Activated CD4-positive, alpha-beta T cell treated with anti-CD3 and anti-CD28 coated beads for 36 hours (primary cell): ENCODE measurements at regions not wholly inside any gene's neighbourhood (a gene's known extent, or its start where the extent isn't known, plus 50 kb on each side); places are given as distances from the start of the nearest gene placed in this dataset.
"Not testable (repeated sequence)": the region's sequence is repeated elsewhere in the genome, so short reads cannot be mapped to it uniquely, and the experiment has no call there.

Source experiments
- ATAC-seq: fragments of 200-7000 bp; cut with Tn5 transposase; one replicate; pipeline ENCODE4 v1.10.0; 2021; ENCODE audit warnings: mild to moderate bottlenecking, moderate library complexity
- CTCF ChIA-PET: fragments of 350-600 bp; sonication (Branson Sonifier 250); formaldehyde crosslinking; loops from one replicate; lab custom pipeline; 2021; ENCODE audit warnings: antibody characterized with exemption; lab: Charles Lee
- POLR2A ChIA-PET: fragments of 350-600 bp; sonication (Branson Sonifier 250); formaldehyde crosslinking; loops from one replicate; lab custom pipeline; 2021; ENCODE audit warnings: antibody characterized with exemption, inconsistent platforms; lab: Charles Lee
- DNase-seq: peaks from one replicate; pipeline ENCODE4 v3.0.0-alpha.2; 2020
- H3K27ac Mint-ChIP-seq: one replicate; pipeline ENCODE4 v1.8.0; 2021; ENCODE audit warnings: mixed read lengths
- H3K27me3 Mint-ChIP-seq: one replicate; pipeline ENCODE4 v1.8.0; 2021; ENCODE audit warnings: mixed read lengths
- H3K36me3 Mint-ChIP-seq: one replicate; pipeline ENCODE4 v1.8.0; 2021; ENCODE audit warnings: low read depth, mixed read lengths
- H3K4me1 Mint-ChIP-seq: one replicate; pipeline ENCODE4 v1.8.0; 2021; ENCODE audit warnings: mixed read lengths
- H3K4me3 Mint-ChIP-seq: one replicate; pipeline ENCODE4 v1.8.0; 2021; ENCODE audit warnings: mild to moderate bottlenecking, moderate library complexity, mixed read lengths
- H3K9me3 Mint-ChIP-seq: one replicate; pipeline ENCODE4 v1.8.0; 2021; ENCODE audit warnings: low read depth, mixed read lengths
- intact Hi-C, 2 experiments: fragments of 100-400 bp; cut with DNase I in 1 of 2; cut with micrococcal nuclease in 1 of 2; formaldehyde crosslinking; loops; one replicate each; pipeline versions ENCODE4 v1.14.2 to v1.15.1; 2022 to 2024; cut with DNase I, micrococcal nuclease

GRCh38 chr11:41803895-41804294 lies 344.4 kb upstream of the LRRC4C start:
- ChIA-PET POLR2A (no interaction called here), CTCF (no interaction called here)
- Mint-ChIP-seq H3K9me3 (peaks cover 13% of the 10 kb centered on the region), H3K27me3 (no peaks in the 10 kb centered on the region), H3K4me1 (no peaks in the 10 kb centered on the region), H3K27ac (no peak overlapping the region), H3K36me3 (no peaks in the 10 kb centered on the region), H3K4me3 (no peak overlapping the region)
- ATAC-seq, result no peak
- intact Hi-C loops, result no loop called here
- no peak for DNase-seq

GRCh38 chr11:41816396-41816795 lies 356.9 kb upstream of the LRRC4C start:
- Mint-ChIP-seq H3K27ac (no peak overlapping the region), H3K4me3 (no peak overlapping the region), H3K27me3 (no peaks in the 10 kb centered on the region), H3K4me1 (no peaks in the 10 kb centered on the region), H3K36me3 (no peaks in the 10 kb centered on the region), H3K9me3 (peaks cover 13% of the 10 kb centered on the region)
- DNase-seq, result no peak
- ATAC-seq, result no peak
- intact Hi-C loops, result no loop called here
- ChIA-PET POLR2A (no interaction called here), CTCF (no interaction called here)

GRCh38 chr11:41824287-41824686 lies 364.8 kb upstream of the LRRC4C start:
- DNase-seq, H3K4me3 Mint-ChIP-seq, intact Hi-C loops, POLR2A ChIA-PET, H3K27me3 Mint-ChIP-seq, H3K27ac Mint-ChIP-seq, H3K36me3 Mint-ChIP-seq, H3K4me1 Mint-ChIP-seq, ATAC-seq: not testable (repeated sequence)
- H3K9me3 Mint-ChIP-seq, result peaks cover 25% of the 10 kb centered on the region
- CTCF ChIA-PET, result interaction anchor here (0.6 kb wide), 1 partner anchor 919 kb away, joined by 3 read pairs; no protein-coding TSS in a partner anchor

- Mint-ChIP-seq H3K9me3 (peaks cover 27% of the 10 kb centered on the region), H3K36me3 (no peaks in the 10 kb centered on the region), H3K27me3 (no peaks in the 10 kb centered on the region), H3K27ac (no peak overlapping the region), H3K4me1 (no peaks in the 10 kb centered on the region), H3K4me3 (no peak overlapping the region)
- intact Hi-C loops, result no loop called here
- ChIA-PET CTCF (no interaction called here), POLR2A (no interaction called here)
- DNase-seq, result no peak
- no peak for ATAC-seq
Measured at GRCh38 chr11:41826085-41826484, 366.6 kb upstream of the LRRC4C start.

- CTCF ChIA-PET, result no interaction called here
- no peaks in the 10 kb centered on the region for H3K36me3 Mint-ChIP-seq
- intact Hi-C loops, result no loop called here
- POLR2A ChIA-PET, result no interaction called here
- no peaks in the 10 kb centered on the region for H3K27me3 Mint-ChIP-seq
- no peak overlapping the region for H3K27ac Mint-ChIP-seq
- no peak overlapping the region for H3K4me3 Mint-ChIP-seq
- H3K9me3 Mint-ChIP-seq, result peaks cover 17% of the 10 kb centered on the region
- ATAC-seq (no peak), DNase-seq (no peak)
- no peaks in the 10 kb centered on the region for H3K4me1 Mint-ChIP-seq
Measured at GRCh38 chr11:41836431-41836830, 377.0 kb upstream of the LRRC4C start.

- no peaks in the 10 kb centered on the region for H3K36me3 Mint-ChIP-seq
- ChIA-PET POLR2A (no interaction called here), CTCF (no interaction called here)
- H3K4me1 Mint-ChIP-seq, result no peaks in the 10 kb centered on the region
- intact Hi-C loops, result no loop called here
- H3K27ac Mint-ChIP-seq, result no peak overlapping the region
- H3K9me3 Mint-ChIP-seq, result peaks cover 12% of the 10 kb centered on the region
- DNase-seq (no peak), ATAC-seq (no peak)
- H3K27me3 Mint-ChIP-seq, result no peaks in the 10 kb centered on the region
- no peak overlapping the region for H3K4me3 Mint-ChIP-seq
Measured at GRCh38 chr11:41842673-41843072, 383.2 kb upstream of the LRRC4C start.

- POLR2A ChIA-PET, result no interaction called here
- no peak overlapping the region for H3K27ac Mint-ChIP-seq
- peaks cover 11% of the 10 kb centered on the region for H3K9me3 Mint-ChIP-seq
- H3K27me3 Mint-ChIP-seq, result no peaks in the 10 kb centered on the region
- CTCF ChIA-PET, result no interaction called here
- no peak overlapping the region for H3K4me3 Mint-ChIP-seq
- DNase-seq, result no peak
- intact Hi-C loops, result no loop called here
- no peaks in the 10 kb centered on the region for H3K36me3 Mint-ChIP-seq
- no peak for ATAC-seq
- no peaks in the 10 kb centered on the region for H3K4me1 Mint-ChIP-seq
Measured at GRCh38 chr11:41845066-41845465, 385.6 kb upstream of the LRRC4C start.

- no peaks in the 10 kb centered on the region for H3K36me3 Mint-ChIP-seq
- intact Hi-C loops, result no loop called here
- H3K27me3 Mint-ChIP-seq, result no peaks in the 10 kb centered on the region
- DNase-seq, result no peak
- H3K4me1 Mint-ChIP-seq, result no peaks in the 10 kb centered on the region
- POLR2A ChIA-PET, result no interaction called here
- ATAC-seq, result no peak
- H3K27ac Mint-ChIP-seq, result no peak overlapping the region
- H3K9me3 Mint-ChIP-seq, result peaks cover 9% of the 10 kb centered on the region
- no peak overlapping the region for H3K4me3 Mint-ChIP-seq
- CTCF ChIA-PET, result no interaction called here
Measured at GRCh38 chr11:41848349-41848748, 388.9 kb upstream of the LRRC4C start.

GRCh38 chr11:41849250-41849649 lies 389.8 kb upstream of the LRRC4C start:
- H3K9me3 Mint-ChIP-seq, result peaks cover 12% of the 10 kb centered on the region
- no peak for DNase-seq
- no peak overlapping the region for H3K4me3 Mint-ChIP-seq
- H3K4me1 Mint-ChIP-seq, result no peaks in the 10 kb centered on the region
- intact Hi-C loops, result no loop called here
- ChIA-PET POLR2A (no interaction called here), CTCF (no interaction called here)
- no peak for ATAC-seq
- H3K36me3 Mint-ChIP-seq, result no peaks in the 10 kb centered on the region
- H3K27ac Mint-ChIP-seq, result no peak overlapping the region
- no peaks in the 10 kb centered on the region for H3K27me3 Mint-ChIP-seq

- Mint-ChIP-seq H3K4me3 (no peak overlapping the region), H3K27me3 (no peaks in the 10 kb centered on the region), H3K36me3 (no peaks in the 10 kb centered on the region), H3K9me3 (peaks cover 8% of the 10 kb centered on the region), H3K27ac (no peak overlapping the region), H3K4me1 (no peaks in the 10 kb centered on the region)
- DNase-seq (no peak), ATAC-seq (no peak)
- ChIA-PET POLR2A (no interaction called here), CTCF (no interaction called here)
- intact Hi-C loops, result no loop called here
Measured at GRCh38 chr11:41851743-41852142, 392.3 kb upstream of the LRRC4C start.

- Mint-ChIP-seq H3K4me3 (no peak overlapping the region), H3K9me3 (peaks cover 10% of the 10 kb centered on the region)
Measured at GRCh38 chr11:41861838-41862237, 402.4 kb upstream of the LRRC4C start.

GRCh38 chr11:41866525-41866924 lies 407.1 kb upstream of the LRRC4C start:
- Mint-ChIP-seq H3K27ac (no peak overlapping the region), H3K36me3 (no peaks in the 10 kb centered on the region), H3K4me3 (no peak overlapping the region), H3K9me3 (peaks cover 7% of the 10 kb centered on the region), H3K27me3 (no peaks in the 10 kb centered on the region), H3K4me1 (no peaks in the 10 kb centered on the region)
- no peak for ATAC-seq
- CTCF ChIA-PET, result no interaction called here
- POLR2A ChIA-PET, result no interaction called here
- DNase-seq, result no peak
- intact Hi-C loops, result no loop called here

More at GRCh38 chr11:41861838-41862237, 402.4 kb upstream of the LRRC4C start:
- Mint-ChIP-seq H3K4me1 (no peaks in the 10 kb centered on the region), H3K36me3 (no peaks in the 10 kb centered on the region), H3K27ac (no peak overlapping the region), H3K27me3 (no peaks in the 10 kb centered on the region)
- ChIA-PET POLR2A (no interaction called here), CTCF (no interaction called here)
- ATAC-seq, result no peak
- DNase-seq, result no peak
- intact Hi-C loops, result no loop called here

GRCh38 chr11:41868606-41869005 lies 409.2 kb upstream of the LRRC4C start:
- Mint-ChIP-seq H3K4me3 (no peak overlapping the region), H3K27me3 (no peaks in the 10 kb centered on the region), H3K9me3 (peaks cover 7% of the 10 kb centered on the region), H3K27ac (no peak overlapping the region), H3K36me3 (no peaks in the 10 kb centered on the region), H3K4me1 (no peaks in the 10 kb centered on the region)
- intact Hi-C loops, result no loop called here
- POLR2A ChIA-PET, result no interaction called here
- ATAC-seq, result no peak
- CTCF ChIA-PET, result no interaction called here
- no peak for DNase-seq
